ENCODE measurements at regions not wholly inside any gene's neighbourhood (a gene's known extent, or its start where the extent isn't known, plus 50 kb on each side); places are given as distances from the start of the nearest gene placed in this dataset.
"Not testable (repeated sequence)": the region's sequence is repeated elsewhere in the genome, so short reads cannot be mapped to it uniquely, and the experiment has no call there.

DNA sequence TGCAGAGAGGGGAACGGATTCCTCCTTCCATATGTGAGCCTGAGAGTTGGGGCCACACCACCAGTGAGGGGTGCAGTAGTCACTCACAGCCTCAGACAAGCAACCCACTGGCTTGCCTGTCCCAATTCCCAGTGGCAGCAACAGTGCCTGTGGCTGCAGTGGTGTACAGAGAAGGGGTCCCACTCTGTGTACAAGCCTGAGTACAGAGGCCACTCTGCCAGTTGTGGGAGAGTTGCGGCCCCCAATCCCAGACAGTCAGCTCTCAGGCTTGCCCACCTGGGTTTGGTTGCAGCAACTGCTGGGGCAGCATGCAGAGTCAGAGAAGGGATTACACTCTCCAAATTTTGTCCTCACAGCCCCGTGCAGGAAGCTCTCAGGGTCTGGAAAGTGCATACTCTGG, 133.2 kb upstream of the RFX3 start:
- no peak for DNase-seq (ENCODE audit: low read depth)
- Histone ChIP-seq H3K4me1 (ENCODE audit: control insufficient read depth, insufficient read depth, low read length) (peaks cover 3% of the 10 kb centered on the region), H3K9me3 (ENCODE audit: control insufficient read depth, low read length) (no peaks in the 10 kb centered on the region), H3K27me3 (replicated peaks; ENCODE audit: control insufficient read depth, insufficient read depth, low read length) (no peaks in the 10 kb centered on the region), H3K9ac (ENCODE audit: low read length) (no peak overlapping the region), H3K36me3 (ENCODE audit: control insufficient read depth, insufficient read depth, low read length, severe bottlenecking) (no peaks in the 10 kb centered on the region), H3K4me3 (ENCODE audit: low read length) (no peak overlapping the region)

DNA sequence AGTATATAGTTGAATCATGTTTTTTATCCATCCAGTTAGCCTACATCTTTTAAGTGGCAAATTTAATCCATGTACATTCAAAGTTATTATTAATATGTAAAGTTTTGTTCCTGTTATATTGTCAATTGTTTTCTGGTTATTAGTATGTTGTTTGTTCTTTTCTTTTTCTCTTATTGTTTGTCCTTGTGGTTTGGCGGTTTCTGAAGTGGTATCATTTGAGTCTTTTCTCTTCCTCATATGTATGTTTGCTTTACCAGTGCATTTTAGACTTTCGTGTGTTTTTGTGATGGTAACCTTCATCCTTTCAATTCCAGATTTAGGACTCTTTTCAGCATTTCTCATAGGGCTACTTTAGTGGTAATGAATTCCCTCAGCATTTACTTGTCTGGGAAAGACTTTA, 130.4 kb upstream of the RFX3 start:
- Histone ChIP-seq H3K36me3 (ENCODE audit: control insufficient read depth, insufficient read depth, low read length, severe bottlenecking) (no peaks in the 10 kb centered on the region), H3K27me3 (replicated peaks; ENCODE audit: control insufficient read depth, insufficient read depth, low read length) (no peaks in the 10 kb centered on the region), H3K9me3 (ENCODE audit: control insufficient read depth, low read length) (no peaks in the 10 kb centered on the region), H3K4me3 (ENCODE audit: low read length) (no peak overlapping the region), H3K4me1 (ENCODE audit: control insufficient read depth, insufficient read depth, low read length) (no peaks in the 10 kb centered on the region), H3K9ac (ENCODE audit: low read length) (no peak overlapping the region)
- no peak for DNase-seq (ENCODE audit: low read depth)

DNA sequence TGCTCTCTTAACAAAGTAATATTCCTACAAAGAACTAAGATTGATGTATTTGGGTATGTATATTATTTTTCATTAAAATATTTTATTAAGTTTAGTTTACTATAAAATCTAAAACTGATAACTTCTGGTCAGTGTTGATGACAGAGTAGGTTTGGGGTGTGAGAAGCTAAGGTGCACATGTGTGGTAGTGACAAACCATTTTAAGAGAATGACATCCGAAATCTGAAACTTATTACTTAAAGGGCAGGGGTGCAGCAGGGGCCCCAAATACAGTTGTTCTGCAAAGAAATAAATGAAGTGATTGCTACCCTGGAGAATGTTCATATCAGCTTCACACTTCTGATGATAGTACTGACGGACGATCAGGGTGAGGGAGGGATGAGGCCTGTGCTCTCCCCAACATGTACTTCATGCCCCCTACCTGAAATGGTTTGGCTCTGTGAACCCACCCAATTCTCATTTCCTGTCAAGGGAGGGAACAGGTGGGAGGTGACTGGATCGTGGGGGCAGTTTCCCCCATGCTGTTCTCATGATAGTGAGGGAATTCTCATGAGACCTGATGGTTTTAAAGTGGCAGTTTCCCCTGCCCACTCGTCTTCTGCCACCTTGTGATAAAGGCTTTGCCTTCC, 125.3 kb upstream of the RFX3 start:
- Histone ChIP-seq H3K9ac (ENCODE audit: low read length) (no peak overlapping the region), H3K9me3 (ENCODE audit: control insufficient read depth, low read length) (no peaks in the 10 kb centered on the region), H3K4me3 (ENCODE audit: low read length) (no peak overlapping the region), H3K27me3 (replicated peaks; ENCODE audit: control insufficient read depth, insufficient read depth, low read length) (no peaks in the 10 kb centered on the region), H3K36me3 (ENCODE audit: control insufficient read depth, insufficient read depth, low read length, severe bottlenecking) (no peaks in the 10 kb centered on the region), H3K4me1 (ENCODE audit: control insufficient read depth, insufficient read depth, low read length) (peaks cover 5% of the 10 kb centered on the region)
- no peak for DNase-seq (ENCODE audit: low read depth)

DNA sequence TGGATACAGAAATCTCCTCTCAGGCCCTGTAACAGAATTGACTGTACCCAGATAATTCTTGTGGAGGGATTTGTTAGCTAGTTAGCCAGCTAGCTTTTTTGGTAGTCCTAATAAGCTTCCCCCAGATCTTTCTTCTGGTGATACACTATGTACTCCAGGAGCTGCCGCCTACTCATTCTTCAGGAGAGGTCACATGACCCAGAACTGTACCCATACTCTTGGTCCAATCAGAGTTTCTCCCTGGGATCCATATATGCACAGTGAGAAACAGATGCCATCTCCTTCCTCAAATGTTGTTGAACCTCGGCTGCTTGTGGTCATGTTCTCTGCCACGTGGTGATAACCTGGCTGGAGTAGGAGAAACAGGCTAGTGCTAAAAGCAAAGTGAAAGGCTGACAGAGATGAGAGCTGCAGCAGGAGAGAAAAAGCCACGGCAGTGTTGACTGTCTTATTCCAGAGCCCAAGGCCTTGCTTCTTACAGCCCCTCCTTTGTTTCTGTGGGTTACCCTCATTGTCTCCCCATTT, 123.0 kb upstream of the RFX3 start:
- DNase-seq (ENCODE audit: low read depth), result no peak
- no peaks in the 10 kb centered on the region for H3K27me3 ChIP-seq (replicated peaks; ENCODE audit: control insufficient read depth, insufficient read depth, low read length)

DNA sequence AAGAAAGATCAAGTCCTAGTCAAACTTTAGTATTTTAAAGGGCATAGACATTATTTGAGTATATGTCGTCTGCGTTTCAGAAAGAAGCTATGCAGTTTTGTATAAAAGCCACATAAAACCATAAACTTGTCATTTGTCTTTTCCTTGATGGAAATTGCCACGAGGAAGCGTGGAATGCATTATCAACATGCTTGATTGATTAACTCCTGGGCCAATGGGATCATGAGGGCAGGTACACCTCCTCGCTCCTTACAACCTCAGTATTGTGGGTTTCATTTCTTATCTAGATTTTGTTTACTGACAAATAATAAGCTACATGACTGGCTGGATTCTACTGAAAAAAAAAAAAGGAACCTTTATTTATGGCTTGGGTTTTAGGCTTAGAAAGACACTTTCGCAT, 122.5 kb upstream of the RFX3 start:
- H3K9ac ChIP-seq (ENCODE audit: low read length), result no peak overlapping the region
- DNase-seq (ENCODE audit: low read depth), result no peak
- H3K9me3 ChIP-seq (ENCODE audit: control insufficient read depth, low read length), result no peaks in the 10 kb centered on the region
- peaks cover 8% of the 10 kb centered on the region for H3K4me1 ChIP-seq (ENCODE audit: control insufficient read depth, insufficient read depth, low read length)
- H3K27me3 ChIP-seq (replicated peaks; ENCODE audit: control insufficient read depth, insufficient read depth, low read length), result no peaks in the 10 kb centered on the region
- H3K4me3 ChIP-seq (ENCODE audit: low read length), result no peak overlapping the region
- H3K36me3 ChIP-seq (ENCODE audit: control insufficient read depth, insufficient read depth, low read length, severe bottlenecking), result no peaks in the 10 kb centered on the region

More for the DNA sequence above, 123.0 kb upstream of the RFX3 start:
- H3K4me3 ChIP-seq (ENCODE audit: low read length), result no peak overlapping the region
- H3K9ac ChIP-seq (ENCODE audit: low read length), result no peak overlapping the region
- peaks cover 8% of the 10 kb centered on the region for H3K4me1 ChIP-seq (ENCODE audit: control insufficient read depth, insufficient read depth, low read length)
- H3K36me3 ChIP-seq (ENCODE audit: control insufficient read depth, insufficient read depth, low read length, severe bottlenecking), result no peaks in the 10 kb centered on the region
- H3K9me3 ChIP-seq (ENCODE audit: control insufficient read depth, low read length), result no peaks in the 10 kb centered on the region

DNA sequence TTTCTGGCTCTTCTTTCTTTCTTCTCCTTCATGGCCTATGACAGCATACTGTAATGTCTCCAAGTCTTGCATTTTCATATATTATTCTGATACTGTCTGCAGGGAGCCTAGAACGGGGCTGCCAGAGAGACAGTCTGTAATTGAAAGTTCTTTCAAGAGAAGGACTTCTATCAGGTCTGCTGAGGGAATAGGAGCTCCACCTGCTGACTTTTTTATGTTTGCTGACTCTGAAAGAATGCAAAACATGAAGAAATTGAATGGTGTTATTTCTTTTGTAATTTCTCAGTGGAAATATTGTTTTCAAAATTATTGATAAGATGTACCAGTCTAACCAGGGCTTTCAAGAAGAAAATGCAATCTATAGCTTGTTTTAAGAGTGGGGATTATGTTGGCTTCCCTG, 121.9 kb upstream of the RFX3 start:
- Histone ChIP-seq H3K36me3 (ENCODE audit: control insufficient read depth, insufficient read depth, low read length, severe bottlenecking) (no peaks in the 10 kb centered on the region), H3K27me3 (replicated peaks; ENCODE audit: control insufficient read depth, insufficient read depth, low read length) (no peaks in the 10 kb centered on the region), H3K4me1 (ENCODE audit: control insufficient read depth, insufficient read depth, low read length) (peaks cover 8% of the 10 kb centered on the region), H3K9ac (ENCODE audit: low read length) (no peak overlapping the region), H3K4me3 (ENCODE audit: low read length) (no peak overlapping the region), H3K9me3 (ENCODE audit: control insufficient read depth, low read length) (no peaks in the 10 kb centered on the region)
- DNase-seq (ENCODE audit: low read depth), result no peak

DNA sequence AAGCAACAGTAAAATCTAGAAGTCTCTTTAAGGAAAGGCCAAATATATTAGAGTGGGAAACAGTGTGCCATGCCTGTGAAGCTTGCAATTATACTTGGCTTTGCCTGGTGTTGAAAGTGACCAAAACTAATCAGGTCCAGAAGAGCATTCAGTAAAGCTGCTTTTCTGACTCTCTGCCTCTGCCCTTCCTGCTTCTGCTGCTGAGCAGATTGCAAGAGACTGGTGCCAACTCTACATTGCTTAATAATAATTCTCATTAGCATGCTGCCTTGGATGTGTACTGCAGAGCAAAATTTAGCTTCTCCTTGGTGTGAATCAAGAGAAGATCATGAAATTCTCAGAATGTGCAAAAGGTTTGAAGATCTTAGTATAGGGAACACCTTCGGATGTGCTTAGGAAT, 120.4 kb upstream of the RFX3 start:
- H3K27me3 ChIP-seq (replicated peaks; ENCODE audit: control insufficient read depth, insufficient read depth, low read length), result no peaks in the 10 kb centered on the region
- H3K9me3 ChIP-seq (ENCODE audit: control insufficient read depth, low read length), result no peaks in the 10 kb centered on the region
- peaks cover 8% of the 10 kb centered on the region for H3K4me1 ChIP-seq (ENCODE audit: control insufficient read depth, insufficient read depth, low read length)
- peak; percentile 14 for DNase-seq (ENCODE audit: low read depth)
- H3K9ac ChIP-seq (ENCODE audit: low read length), result no peak overlapping the region
- no peaks in the 10 kb centered on the region for H3K36me3 ChIP-seq (ENCODE audit: control insufficient read depth, insufficient read depth, low read length, severe bottlenecking)
- no peak overlapping the region for H3K4me3 ChIP-seq (ENCODE audit: low read length)

DNA sequence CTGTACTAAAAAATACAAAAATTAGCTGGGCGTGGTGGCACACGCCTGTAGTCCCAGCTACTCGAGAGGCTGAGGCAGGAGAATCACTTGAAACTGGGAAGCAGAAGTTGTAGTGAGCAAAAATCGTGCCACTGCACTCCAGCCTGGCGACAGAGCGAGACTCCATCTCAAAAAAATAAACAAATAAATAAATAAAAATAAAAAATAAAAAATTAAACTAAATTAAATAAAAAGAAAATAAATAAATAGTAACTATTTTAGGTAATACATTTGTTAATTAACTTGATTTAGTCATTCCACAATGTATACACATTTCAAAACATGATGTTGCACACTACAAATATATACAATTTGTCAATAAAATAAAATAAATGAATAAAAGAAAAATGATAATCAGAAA, 116.3 kb upstream of the RFX3 start:
- not testable (repeated sequence) for H3K4me3 ChIP-seq (ENCODE audit: low read length); H3K9me3 ChIP-seq (ENCODE audit: control insufficient read depth, low read length); H3K27me3 ChIP-seq (replicated peaks; ENCODE audit: control insufficient read depth, insufficient read depth, low read length); H3K4me1 ChIP-seq (ENCODE audit: control insufficient read depth, insufficient read depth, low read length); H3K36me3 ChIP-seq (ENCODE audit: control insufficient read depth, insufficient read depth, low read length, severe bottlenecking); DNase-seq (ENCODE audit: low read depth); H3K9ac ChIP-seq (ENCODE audit: low read length)

DNA sequence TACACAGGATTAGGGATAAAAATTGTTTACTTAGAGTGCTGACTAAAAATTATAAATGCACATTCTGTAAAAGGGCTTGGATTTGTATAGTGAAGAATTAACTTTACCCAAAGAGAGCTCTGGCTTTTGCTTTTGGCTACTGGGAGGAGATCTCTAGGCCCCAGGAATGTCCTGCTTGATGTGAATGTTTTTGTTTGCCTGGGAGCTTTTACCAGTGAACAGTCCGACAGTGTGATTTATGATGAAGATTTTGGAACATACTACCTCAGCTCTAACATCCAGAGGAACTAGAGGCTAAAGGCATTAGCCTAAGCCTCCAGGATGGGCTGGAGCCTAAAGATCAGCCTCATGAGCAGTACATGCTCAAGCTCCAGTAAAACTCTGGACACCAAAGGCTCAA, 103.7 kb upstream of the RFX3 start:
- peaks cover 15% of the 10 kb centered on the region for H3K4me1 ChIP-seq (ENCODE audit: control insufficient read depth, insufficient read depth, low read length)
- H3K9me3 ChIP-seq (ENCODE audit: control insufficient read depth, low read length), result no peaks in the 10 kb centered on the region
- no peak overlapping the region for H3K4me3 ChIP-seq (ENCODE audit: low read length)
- no peak for DNase-seq (ENCODE audit: low read depth)
- peaks cover 1% of the 10 kb centered on the region for H3K36me3 ChIP-seq (ENCODE audit: control insufficient read depth, insufficient read depth, low read length, severe bottlenecking)
- no peaks in the 10 kb centered on the region for H3K27me3 ChIP-seq (replicated peaks; ENCODE audit: control insufficient read depth, insufficient read depth, low read length)
- H3K9ac ChIP-seq (ENCODE audit: low read length), result no peak overlapping the region

DNA sequence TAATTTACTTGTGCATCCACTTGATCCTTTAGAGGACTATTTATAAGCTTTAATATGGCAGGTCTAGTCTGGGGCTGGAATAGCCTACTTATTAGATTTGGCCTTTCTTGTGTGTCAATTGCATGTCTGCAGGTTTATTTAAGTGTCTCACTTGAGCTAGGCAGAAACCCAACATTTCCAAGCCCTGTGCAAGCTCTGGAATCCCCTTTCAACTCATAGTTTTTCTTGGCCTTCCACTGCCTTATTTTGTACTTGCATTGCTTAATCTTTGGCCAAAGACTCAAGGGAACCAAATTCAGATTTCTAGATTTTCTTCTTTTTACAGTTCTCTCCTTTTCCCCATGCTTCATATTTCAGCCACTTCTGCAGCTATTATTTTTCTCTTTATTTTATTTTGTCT, 102.4 kb upstream of the RFX3 start:
- H3K4me3 ChIP-seq (ENCODE audit: low read length), result no peak overlapping the region
- no peaks in the 10 kb centered on the region for H3K27me3 ChIP-seq (replicated peaks; ENCODE audit: control insufficient read depth, insufficient read depth, low read length)
- no peak overlapping the region for H3K9ac ChIP-seq (ENCODE audit: low read length)
- peaks cover 15% of the 10 kb centered on the region for H3K4me1 ChIP-seq (ENCODE audit: control insufficient read depth, insufficient read depth, low read length)
- peak; percentile 57 for DNase-seq (ENCODE audit: low read depth)
- no peaks in the 10 kb centered on the region for H3K9me3 ChIP-seq (ENCODE audit: control insufficient read depth, low read length)
- peaks cover 3% of the 10 kb centered on the region for H3K36me3 ChIP-seq (ENCODE audit: control insufficient read depth, insufficient read depth, low read length, severe bottlenecking)

DNA sequence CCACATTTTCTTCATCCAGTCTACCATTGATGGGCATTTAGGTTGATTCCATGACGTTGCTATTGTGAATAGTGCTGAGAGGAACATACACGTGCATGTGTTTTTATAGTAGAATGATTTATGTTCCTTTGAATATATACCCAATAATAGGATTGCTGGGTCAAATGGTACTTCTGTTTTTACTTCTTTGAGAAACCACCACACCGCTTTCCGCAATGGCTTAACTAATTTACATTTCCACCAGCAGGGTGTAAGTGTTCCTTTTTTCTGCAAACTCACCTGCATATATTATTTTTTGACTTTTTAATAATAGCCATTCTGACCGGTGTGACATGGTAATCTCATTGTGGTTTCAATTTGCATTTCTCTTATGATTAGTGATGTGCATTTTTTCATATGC, 82.2 kb upstream of the RFX3 start:
- H3K4me3 ChIP-seq (ENCODE audit: low read length), result no peak overlapping the region
- H3K27me3 ChIP-seq (replicated peaks; ENCODE audit: control insufficient read depth, insufficient read depth, low read length), result no peaks in the 10 kb centered on the region
- no peaks in the 10 kb centered on the region for H3K36me3 ChIP-seq (ENCODE audit: control insufficient read depth, insufficient read depth, low read length, severe bottlenecking)

DNA sequence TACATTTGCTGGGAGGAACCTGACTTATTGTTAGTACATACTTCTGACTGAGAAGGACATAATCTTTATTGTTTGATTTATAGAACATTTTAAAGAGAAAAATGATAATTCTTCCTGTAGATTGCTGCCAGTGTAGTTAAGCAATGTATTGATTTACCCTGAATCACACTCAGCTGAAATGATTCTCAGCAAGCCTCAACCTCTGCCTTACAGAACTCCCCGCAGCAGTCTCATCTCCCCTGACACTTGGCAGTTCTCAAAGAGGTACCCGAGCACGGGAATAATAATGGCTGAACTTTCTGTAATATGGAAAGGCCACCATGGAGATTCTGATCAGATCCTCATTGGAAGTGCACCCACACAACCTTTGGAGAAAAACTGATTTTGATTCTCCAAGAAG, 74.9 kb upstream of the RFX3 start:
- Histone ChIP-seq H3K36me3 (ENCODE audit: control insufficient read depth, insufficient read depth, low read length, severe bottlenecking) (no peaks in the 10 kb centered on the region), H3K27me3 (replicated peaks; ENCODE audit: control insufficient read depth, insufficient read depth, low read length) (no peaks in the 10 kb centered on the region), H3K4me1 (ENCODE audit: control insufficient read depth, insufficient read depth, low read length) (no peaks in the 10 kb centered on the region), H3K9me3 (ENCODE audit: control insufficient read depth, low read length) (no peaks in the 10 kb centered on the region), H3K4me3 (ENCODE audit: low read length) (no peak overlapping the region), H3K9ac (ENCODE audit: low read length) (no peak overlapping the region)
- no peak for DNase-seq (ENCODE audit: low read depth)

More for the DNA sequence above, 82.2 kb upstream of the RFX3 start:
- H3K9ac ChIP-seq (ENCODE audit: low read length), result no peak overlapping the region
- peaks cover 4% of the 10 kb centered on the region for H3K9me3 ChIP-seq (ENCODE audit: control insufficient read depth, low read length)
- DNase-seq (ENCODE audit: low read depth), result no peak
- H3K4me1 ChIP-seq (ENCODE audit: control insufficient read depth, insufficient read depth, low read length), result no peaks in the 10 kb centered on the region
